DMS153 (cell line): ENCODE measurements at regions not wholly inside any gene's neighbourhood (a gene's known extent, or its start where the extent isn't known, plus 50 kb on each side); places are given as distances from the start of the nearest gene placed in this dataset.
A peak's percentile ranks its signal among the peaks of the same experiment; 100 is the strongest.

Source experiments
- DNase-seq: peaks from one replicate; lab custom pipeline; 2025; lab: John Stamatoyannopoulos, UW

DNA sequence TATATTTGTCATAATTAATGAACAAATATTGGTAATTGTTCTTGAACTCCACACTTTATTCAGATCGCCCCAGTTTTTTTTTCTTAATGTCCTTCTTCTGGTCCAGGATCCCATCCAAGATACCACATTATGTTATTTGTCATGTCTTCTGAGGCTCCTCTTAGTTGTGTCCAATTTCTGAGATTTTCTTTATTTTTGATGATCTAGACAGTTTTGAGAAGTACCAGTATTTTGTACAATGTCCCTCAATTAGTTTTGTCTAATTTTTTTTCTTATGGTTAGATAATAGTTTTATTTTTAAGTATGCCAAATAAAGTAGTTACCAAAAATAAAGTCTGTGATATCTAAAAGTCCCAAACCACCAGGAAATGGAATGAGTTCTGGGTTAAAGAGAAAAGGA is 440.8 kb upstream of the ATP2B1 start:
- DNase-seq = no peak

DNA sequence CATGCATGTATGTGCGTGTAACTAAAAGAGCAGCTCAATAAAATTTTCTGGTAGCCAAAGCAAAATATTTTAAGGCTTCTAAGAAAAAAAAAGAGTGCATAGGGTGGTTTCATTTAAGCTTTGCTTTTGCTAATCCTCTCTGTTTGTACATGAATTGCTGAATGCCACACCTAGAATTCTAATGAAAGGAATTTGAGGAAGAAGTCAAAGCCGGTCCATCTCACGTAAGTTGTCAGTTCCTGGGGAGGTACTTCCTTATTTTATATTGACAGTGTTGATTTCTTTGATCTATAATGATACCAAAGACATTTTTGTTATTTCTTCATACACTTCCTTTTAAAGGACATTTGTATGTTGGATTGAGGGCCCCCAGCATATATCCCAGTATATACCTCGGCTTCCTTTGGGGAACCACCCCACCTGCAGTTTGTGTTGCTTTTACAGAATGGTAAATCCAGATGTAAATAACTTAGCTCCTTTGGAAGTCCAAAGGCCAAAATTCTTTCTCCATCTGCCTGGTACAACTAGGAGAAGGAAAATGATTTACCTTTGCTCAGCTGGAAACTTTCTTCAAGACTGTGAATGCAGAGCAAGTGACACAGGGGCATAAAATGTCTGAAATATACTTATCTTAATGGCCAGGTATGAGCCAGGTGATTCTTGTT is 420.9 kb upstream of the ATP2B1 start:
- no peak for DNase-seq

DNA sequence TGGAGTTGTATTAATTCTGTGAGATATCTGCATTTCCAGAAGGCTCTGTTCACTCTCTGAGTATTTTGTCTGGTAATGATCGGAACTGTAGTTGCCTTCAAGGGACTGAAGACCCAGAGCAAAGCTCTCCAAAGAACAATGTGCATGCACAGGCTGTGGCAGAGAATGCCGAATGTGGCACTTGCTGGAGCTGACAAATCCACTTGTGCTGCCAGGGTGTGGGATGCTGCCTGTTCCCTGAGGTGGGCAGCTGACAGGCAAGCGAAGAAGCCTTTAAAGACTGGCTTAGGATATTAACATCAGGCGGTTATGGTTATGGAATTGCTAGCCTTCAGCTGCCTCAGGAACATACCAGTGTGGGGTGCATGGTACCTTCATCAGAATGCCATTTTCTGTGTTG is 419.9 kb upstream of the ATP2B1 start:
- no peak for DNase-seq

DNA sequence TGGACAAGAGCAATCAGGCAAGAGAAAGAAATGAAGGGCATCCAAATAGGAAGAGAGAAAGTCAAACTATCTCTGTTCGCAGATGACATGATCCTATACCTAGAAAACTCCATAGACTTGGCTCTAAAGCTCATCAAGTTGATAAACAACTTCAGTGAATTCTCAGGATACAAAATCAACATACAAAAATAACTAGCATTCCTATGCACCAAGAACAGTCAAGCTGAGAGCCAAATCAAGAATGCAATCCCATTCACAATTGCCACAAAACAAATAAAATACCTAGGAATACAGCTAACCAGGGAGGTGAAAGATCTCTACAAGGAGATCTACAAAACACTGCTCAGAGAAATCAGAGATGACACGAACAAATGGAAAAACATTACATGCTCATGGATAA is 417.5 kb upstream of the ATP2B1 start:
- DNase-seq = no peak

DNA sequence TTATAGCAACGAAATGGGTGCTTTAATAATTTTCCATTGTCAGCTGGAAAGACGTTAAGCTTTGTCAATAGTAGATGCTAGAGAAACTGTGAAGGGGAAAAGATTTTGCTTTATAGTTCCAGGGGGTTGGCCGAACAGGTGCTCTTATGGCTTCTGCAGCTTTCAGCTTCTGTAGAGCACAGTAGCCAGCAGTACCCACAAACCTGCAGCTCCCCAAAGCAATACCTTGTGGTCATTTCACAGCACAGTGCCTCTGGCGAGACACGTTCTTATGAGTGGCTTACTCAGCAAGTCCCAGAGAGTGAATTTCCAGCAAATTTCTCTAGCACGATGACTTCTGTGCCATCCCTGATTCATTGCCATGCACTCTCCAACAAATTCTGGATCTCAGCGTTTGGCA is 416.3 kb upstream of the ATP2B1 start:
- no peak for DNase-seq

DNA sequence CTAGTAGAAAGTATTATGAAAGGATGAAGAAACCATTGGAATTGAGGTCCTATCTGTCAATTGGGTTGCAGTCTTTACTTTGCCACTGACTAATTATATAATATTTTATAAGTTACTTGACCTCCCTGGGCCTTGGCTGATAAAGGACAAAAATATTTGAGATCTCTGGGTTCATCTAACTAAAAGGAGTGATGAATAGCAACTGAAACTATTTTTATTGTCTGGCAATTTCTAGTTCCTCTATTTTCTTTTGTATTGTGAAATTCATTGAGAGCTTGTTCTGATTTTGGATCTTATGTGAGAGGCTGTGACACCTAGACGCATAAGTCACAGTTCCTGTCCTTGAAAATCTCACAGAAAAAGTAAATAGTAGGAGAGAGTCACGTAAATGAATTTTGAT is 415.7 kb upstream of the ATP2B1 start:
- no peak for DNase-seq

DNA sequence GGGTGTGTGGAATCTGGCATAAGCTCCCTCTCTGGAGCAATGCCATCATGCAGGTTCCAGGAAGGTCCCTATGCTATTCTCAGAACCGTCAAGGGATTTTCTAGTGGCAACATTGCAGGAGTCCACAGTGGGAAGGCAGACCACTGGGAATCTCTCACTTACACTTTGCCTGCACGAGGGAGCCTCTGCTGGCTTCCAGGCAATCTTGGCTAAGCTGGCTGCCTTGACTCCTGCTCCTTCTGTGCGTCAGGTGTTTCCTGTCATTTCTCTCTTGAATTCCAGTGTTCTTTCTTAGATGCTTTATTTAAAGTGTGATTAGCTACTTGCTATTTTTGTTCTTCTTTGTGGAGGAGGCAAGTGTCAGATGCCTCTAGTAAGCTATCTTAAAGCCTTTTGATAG is 414.0 kb upstream of the ATP2B1 start:
- no peak for DNase-seq

DNA sequence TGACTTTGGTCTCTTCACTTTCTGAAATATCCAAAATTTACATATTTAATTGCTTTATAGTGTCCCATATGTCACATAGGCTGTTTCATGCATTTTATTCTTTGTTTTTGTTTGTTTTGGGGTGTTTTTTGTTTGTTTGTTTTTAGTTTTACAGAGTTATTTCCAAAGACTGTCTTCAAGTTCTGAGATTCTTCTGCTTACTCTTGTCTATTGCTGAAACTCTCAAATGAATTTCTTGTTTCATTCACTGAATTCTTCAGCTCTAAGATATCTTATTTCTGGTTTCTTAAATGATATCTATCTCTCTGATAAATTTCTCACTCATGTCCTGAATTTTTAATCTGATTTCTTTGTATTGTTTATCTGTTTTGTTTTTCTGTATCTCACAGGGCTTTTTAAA is 412.0 kb upstream of the ATP2B1 start:
- no peak for DNase-seq

DNA sequence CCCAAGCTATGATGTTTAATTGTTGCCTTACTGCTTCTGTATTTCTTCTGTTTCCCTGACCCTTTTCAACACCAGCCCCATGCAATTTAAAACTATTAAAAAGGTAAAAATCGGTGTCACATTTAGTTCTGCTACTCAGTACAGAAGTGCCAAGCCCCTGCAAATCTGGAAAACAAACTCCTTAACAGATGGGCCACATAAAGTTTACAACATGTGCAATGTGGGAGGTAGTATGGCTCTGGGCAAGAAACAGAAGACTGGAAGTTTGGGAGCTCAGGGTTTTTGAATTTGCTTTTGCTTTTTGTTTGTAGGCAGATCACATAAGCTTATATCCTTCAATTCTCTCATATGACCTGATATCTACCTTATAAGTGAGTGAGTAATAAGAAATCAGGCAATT is 404.0 kb upstream of the ATP2B1 start:
- DNase-seq = no peak

DNA sequence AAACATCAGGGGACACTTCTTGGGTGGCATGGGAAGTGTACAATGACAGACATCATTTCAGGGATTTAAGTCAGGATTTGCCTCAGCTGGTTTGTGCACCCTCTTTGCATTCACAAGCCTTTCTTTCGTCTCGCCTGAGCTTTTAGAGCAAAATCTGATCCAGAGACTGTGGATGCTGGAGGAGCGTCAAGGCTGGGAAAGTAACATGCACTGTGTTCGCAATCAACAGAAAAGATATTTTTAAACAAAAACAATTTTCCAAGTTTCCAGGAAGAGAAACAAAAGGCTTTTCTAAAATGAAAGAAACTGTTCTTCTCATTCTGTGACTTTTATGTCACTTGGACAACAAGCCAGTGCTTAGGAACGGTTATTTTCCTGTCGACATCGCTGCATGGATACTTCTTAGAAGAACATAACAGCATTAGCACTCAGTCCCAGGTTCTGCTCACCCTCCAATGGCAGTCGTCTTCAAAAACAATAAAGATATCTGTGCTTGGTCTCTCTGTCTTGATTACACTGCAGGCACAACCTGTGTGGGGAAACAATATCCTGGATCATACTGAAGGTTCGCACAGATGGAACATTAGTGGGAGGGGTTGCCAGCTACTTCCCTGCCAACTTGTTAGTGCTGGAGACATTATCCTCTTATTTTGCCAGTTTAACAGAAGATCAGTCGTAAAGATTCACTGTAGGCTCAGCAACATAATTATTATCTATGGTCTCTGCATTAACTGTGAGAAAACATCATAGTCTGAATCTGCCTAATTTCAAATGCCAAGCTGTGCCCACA is 403.3 kb upstream of the ATP2B1 start:
- no peak for DNase-seq

DNA sequence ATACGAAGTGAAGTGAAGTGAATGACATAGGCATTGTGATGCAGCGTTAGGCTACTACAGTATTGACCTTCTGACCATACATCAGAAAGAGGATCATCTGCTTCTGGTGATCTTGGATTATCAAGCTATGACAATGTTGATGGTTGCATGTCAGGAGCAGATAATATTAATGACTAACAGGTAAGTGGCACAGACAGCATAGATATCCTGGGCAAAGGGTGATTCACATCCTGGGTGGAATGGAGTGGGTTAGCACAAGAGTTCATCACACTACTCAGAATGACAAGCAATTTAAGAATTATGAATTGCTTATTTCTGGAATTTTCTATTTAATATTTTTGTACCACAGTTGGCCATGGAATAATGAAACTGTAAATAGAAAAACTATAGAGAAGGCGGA is 397.9 kb upstream of the ATP2B1 start:
- DNase-seq = no peak

DNA sequence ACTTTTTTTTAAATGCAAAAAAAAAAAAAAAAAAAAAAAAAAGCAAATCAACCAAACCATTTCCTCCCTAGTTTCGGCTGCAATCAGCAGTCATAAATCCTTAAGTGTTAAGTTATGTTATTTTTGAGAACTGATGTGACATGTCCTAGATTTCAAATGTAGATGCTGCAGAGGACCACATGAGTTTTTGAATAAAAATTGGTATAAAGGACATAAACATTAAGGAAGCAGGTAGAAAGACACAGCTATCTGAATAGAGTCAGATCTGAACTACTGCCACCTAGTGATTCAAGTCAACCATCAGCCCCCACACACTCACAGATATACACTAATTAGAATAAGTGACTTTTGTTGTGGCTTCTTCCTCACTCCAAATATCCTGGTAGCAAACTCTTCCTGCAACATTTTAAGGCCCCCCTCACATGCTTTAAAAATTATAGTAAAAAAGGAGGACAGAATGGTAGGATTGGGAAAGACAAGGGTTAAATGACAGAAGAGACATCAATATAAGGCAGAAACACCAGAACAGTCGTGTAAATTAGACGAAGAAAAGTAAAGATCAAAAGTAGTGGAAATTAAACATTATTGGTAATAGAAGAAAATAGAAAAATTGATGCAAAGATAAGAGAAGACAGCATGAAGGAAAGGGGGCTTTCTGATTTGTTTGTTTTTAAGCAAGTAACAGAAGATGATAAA is 394.5 kb upstream of the ATP2B1 start:
- peak; percentile 30 for DNase-seq

DNA sequence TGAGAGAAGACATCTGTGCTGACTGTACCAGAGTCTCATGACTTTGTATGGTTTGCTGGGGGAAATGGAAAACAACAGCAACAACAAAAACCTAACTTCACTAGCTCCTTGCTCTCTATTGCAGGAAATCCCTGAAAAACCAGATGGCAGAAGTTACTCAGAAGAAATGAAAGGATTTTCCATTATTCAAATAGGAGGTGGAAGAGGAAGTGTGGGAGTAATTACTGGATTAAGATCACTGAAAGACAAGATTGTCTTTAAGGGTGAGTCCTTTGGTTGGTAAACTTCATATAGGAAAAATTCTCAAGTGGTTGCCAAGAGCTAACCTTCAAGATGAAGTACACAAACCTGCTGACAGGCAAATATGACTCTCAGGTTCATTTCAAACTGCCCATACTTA is 391.9 kb upstream of the ATP2B1 start:
- no peak for DNase-seq

DNA sequence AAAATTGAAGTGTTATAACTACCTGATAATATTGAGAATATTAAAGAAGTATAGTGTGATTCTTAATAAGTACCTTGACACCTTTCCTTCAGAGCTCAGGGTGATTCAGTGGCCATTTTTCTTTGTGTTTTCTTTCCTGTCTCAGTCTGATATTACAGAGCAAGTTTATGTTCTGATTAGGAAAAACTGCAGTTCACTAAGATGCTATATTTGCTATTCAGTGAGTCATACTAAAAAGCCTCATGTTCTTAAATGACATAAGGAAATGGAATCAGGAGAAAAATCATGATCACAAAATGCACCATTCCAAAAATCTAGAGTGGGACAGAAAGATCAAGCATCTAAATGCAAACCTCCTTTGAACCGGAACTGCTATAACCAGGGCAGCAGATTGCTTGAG is 390.6 kb upstream of the ATP2B1 start:
- DNase-seq = no peak

DNA sequence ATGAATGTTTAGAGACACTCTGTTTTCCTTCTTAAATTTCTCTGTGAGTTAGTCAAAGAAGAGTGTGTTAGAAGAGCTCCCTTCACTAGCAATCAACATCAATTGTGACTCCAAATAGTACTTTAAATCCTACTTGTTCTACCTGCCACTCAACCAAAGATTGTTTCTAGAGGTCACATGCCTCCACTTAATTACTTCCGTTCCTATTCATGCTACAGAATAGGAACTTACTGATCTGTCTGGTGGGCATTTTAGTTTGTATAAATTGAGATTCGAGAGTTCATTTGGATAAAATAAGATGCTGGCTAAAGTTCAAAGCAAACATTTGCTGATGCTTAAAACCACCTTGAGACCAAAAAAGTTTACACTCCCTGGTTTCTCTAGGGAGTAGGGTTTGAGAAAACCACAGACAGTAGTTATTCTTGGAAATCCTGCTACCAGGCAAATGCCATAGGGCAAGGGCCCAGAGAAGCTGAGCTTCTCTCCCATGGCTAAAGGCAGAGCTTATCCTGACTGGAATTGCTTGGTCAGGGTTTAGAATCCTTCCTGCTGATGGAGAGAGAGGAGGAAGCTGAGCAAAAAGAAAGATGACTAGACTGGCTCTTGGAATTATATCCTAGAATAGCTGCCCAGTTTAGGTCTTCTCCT is 389.6 kb upstream of the ATP2B1 start:
- DNase-seq = no peak

DNA sequence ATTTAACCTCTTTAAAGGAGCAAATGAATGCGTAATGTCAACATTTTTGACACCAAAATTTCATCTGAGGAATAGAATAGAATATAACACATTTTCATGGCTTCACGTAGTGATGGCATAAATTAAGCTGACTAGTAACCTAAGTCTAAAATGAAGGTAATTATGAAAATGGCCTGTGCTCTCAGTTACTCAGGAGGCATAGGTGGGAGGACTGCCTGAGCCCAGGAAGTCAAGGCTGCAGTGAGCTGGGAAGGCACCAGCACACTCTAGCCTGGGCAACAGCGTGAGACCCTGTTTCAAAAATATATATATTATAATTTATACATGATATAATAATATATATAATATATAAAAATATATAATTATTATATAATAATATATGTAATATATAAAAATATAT is 383.2 kb upstream of the ATP2B1 start:
- DNase-seq = no peak

DNA sequence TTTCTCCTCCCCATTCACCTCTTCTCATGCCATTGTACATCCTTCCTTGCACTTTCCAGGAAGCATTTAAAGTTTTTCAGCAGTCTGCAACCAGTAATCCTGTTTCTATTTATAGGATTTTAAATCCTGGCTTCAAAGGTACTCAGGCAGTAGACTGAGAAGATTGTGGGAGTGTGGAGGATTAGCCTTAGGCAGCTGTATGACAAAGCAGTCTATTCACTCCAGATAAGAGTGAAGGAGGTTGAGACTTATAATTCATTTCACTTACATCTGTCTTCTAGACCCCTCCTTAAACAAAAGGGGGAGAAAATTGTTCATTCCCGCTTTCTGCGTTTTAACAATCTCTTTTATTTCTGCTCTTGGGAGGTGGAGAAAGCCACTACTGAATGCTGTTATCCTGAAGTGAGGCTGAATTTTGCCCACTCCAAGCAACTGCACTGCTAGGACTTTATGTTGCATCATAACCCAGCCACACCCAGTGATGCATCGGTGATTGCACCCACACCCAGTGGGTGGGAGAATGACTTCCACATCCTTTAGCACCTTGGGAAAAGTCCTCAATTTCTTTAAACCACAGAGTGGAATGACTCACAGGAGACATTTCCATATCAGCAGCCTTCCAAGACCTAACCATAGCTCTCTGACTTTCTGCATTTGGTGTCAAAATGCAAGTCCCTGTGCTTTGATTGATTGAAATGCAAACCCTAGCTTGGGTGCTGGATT is 382.5 kb upstream of the ATP2B1 start:
- DNase-seq = no peak

DNA sequence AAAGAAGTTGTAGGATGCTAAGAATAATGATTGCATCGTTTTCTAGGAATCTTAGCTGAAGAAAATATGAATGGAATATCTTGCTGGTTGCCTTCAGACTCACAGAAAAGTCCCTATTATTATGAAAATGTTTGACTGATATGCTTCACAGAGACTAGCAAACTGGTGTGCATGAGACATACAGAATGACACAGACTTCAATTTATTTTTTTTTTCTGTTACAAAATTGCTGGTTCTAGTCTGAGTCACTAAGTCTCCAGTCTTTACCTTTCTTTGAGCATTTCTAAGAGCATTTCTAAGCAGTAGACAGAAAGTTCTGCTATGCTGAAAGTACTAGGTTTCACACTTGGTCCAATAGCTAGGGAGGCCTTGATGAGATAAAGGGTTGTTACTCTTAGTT is 377.6 kb upstream of the ATP2B1 start:
- no peak for DNase-seq

DNA sequence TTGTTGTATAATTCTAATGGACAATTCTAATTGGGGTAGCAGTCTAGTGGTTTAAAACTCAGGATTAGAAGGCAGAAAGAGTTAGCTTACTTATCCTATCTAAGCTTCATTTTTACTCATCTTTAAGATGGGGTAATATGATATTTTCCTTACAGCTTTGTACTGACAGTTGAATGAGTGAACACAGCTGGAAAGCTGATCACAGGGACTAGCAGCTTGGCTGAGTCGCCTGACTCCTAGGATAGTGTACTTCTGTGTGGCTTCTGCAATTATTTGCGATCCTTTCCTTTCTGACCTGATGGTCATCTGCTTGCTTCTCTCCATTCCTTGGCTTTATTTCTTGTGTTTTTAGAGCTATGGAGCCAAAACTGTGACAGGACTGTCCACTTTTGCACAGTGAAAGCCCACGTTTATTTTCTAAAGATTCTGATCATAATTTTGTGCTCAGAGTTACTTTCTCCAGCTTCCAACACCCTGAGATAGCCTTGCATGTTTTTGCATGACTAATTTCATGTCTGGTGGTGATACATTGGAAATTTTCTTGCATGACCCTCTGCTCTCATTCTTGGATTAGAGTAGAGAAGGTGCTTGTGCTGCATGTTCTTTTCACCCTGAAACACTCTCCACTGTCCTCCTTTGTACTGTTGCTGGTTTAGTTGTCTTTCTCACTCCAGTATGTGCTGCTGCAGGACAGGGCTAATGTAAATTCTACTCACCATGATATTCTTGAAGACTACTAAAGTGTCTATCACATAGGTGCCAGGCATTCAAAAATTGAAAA is 377.0 kb upstream of the ATP2B1 start:
- no peak for DNase-seq

DNA sequence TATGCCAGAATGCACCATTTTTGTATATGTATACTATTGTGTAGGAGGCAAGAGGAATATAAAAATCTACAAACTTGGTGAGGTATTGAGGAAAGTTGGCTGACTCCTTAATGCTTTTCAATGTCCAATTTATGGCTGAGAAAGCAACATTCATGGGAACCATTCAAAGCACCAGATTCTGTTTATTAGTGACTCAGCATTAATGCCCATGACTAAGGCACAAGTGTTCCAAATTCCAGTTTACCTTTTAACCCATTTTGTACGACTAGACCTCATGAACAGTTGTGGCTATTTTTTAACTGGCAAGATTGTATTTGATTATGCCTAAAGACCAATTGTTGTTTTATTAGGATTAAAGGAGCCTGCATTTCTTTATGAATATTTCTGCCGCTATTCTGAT is 375.4 kb upstream of the ATP2B1 start:
- no peak for DNase-seq

DNA sequence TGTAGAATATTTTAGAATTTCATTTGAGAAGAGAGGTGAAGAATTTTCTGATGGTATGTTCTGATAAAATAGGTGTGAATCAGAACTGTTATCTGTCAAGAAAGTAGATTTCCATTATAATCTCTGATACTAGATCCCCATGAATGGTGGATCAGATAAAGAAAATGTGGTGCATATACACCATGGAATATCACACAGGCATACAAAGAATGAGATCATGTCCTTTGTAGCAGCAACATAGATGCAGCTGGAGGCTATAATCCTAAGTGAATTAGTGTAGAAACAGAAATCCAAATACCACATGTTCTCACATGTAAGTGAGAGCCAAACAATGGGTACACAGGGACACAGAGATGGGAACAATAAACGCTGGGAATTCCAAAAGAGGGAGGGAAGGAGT is 372.0 kb upstream of the ATP2B1 start:
- DNase-seq = no peak
